Kidney epithelial cell (primary cell): ENCODE measurements at regions not wholly inside any gene's neighbourhood (a gene's known extent, or its start where the extent isn't known, plus 50 kb on each side); places are given as distances from the start of the nearest gene placed in this dataset.

Source experiments
- DNase-seq: peaks from one replicate; pipeline ENCODE4 v3.0.0-alpha.2; 2010; ENCODE audit warnings: low read depth
- H3K27me3 ChIP-seq: 2 replicates; pipeline ENCODE4 v1.6.0; 2011; ENCODE audit warnings: low read length; ENCODE audit not compliant: control insufficient read depth, insufficient read depth
- H3K36me3 ChIP-seq: 2 replicates; pipeline ENCODE4 v1.5.1; 2011; ENCODE audit warnings: low read length; ENCODE audit not compliant: control insufficient read depth, insufficient read depth
- H3K4me3 ChIP-seq: 2 replicates; pipeline ENCODE4 v1.5.1; 2011; ENCODE audit warnings: low read depth, mild to moderate bottlenecking, control low read depth, low read length
- TF ChIP-seq, protein P1 (sequence below): IDR thresholded peaks from 2 replicates; pipeline ENCODE4 v1.5.1; 2011; ENCODE audit warnings: mild to moderate bottlenecking, moderate library complexity, low read length, control low read depth, inconsistent platforms; ENCODE audit not compliant: insufficient read depth, poor library complexity, severe bottlenecking

DNA sequence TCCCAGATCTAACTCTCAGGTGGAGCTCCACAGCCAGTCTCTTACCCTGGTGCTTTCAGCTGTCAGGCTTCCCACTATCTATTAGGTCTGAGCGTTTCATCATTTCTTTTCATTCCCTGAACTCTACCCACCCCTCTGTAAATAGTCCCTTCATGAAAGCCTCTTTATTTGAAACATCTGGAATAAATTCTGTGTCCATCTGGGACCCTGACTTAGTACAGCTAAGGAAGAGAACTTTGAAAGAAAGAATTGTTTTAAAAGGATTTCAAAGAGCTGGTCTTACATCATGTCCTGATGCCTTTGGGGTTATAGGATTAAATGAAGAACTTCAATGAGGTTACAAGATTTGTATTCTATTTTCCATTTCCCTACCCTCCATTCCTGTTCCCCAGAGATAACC is 388.5 kb upstream of the CA10 start:
- no peaks in the 10 kb centered on the region for H3K27me3 ChIP-seq
- no peak overlapping the region for H3K4me3 ChIP-seq
- TF ChIP-seq, protein P1, sequence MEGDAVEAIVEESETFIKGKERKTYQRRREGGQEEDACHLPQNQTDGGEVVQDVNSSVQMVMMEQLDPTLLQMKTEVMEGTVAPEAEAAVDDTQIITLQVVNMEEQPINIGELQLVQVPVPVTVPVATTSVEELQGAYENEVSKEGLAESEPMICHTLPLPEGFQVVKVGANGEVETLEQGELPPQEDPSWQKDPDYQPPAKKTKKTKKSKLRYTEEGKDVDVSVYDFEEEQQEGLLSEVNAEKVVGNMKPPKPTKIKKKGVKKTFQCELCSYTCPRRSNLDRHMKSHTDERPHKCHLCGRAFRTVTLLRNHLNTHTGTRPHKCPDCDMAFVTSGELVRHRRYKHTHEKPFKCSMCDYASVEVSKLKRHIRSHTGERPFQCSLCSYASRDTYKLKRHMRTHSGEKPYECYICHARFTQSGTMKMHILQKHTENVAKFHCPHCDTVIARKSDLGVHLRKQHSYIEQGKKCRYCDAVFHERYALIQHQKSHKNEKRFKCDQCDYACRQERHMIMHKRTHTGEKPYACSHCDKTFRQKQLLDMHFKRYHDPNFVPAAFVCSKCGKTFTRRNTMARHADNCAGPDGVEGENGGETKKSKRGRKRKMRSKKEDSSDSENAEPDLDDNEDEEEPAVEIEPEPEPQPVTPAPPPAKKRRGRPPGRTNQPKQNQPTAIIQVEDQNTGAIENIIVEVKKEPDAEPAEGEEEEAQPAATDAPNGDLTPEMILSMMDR, result no peak
- no peak for DNase-seq
- H3K36me3 ChIP-seq, result no peaks in the 10 kb centered on the region

DNA sequence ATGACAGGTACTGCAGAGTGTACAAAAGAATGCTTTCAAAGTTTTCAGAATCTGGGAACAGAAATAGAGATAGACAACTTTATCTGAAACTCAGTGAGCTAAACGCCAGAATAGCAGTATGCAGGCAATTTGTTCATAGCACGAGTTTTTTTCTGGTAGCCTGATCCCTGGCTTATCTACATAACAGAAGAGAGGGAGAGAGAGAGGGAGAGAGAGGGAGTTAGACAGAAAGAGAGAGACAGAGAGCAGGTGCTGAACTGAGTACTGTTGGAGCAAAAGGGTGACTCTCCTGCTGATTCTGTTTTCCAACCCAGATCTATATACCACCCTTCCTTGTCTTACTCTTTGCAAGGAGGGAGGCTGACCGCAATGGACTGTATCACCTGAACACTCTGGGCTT is 388.0 kb upstream of the CA10 start:
- TF ChIP-seq, protein P1, result no peak
- no peaks in the 10 kb centered on the region for H3K36me3 ChIP-seq
- H3K4me3 ChIP-seq, result no peak overlapping the region
- DNase-seq, result no peak
- H3K27me3 ChIP-seq, result no peaks in the 10 kb centered on the region

DNA sequence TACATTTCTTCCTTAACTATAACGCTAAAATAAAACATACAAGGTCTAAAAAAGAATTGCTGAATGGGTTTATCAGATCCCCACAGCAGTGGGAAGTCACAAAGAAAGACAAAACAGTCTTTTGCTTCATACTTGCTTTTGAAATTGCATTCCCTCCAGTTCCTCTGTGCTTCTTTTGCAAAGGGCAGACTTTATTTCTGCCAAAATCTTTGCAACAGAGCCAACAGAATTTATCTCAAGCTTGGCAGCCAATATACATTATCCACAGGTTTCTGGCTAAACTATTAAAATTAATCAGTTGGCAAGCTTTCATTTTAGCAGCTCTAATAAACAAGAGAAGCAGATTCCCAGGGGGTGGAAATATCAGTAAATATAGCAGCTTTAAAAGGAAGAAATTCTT is 378.9 kb upstream of the CA10 start:
- Histone ChIP-seq H3K27me3 (no peaks in the 10 kb centered on the region), H3K4me3 (no peak overlapping the region)
- DNase-seq, result no peak

DNA sequence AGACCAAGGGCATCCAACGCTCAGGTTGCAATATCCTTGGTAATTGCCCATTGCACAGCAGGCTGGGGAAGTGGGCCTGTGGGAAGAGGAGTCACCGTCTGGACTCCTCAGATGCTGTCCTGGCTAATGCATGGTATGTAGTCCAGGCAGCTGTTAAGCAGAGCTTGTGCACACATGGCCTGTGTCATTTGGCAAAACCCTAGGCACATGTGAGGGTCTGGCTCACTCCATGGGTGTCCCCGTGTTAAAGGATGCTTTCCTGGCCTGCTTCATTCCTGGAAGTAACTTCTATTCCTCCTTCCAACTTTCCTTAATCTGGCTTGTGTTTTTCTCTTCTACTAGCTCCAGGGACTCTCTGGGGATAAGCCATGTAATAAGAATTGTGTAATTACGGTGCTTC is 378.0 kb upstream of the CA10 start:
- no peak for DNase-seq
- H3K36me3 ChIP-seq, result no peaks in the 10 kb centered on the region
- no peaks in the 10 kb centered on the region for H3K27me3 ChIP-seq
- TF ChIP-seq, protein P1, result no peak
- no peak overlapping the region for H3K4me3 ChIP-seq

More for the DNA sequence above, 378.9 kb upstream of the CA10 start:
- TF ChIP-seq, protein P1, result no peak
- H3K36me3 ChIP-seq, result no peaks in the 10 kb centered on the region

DNA sequence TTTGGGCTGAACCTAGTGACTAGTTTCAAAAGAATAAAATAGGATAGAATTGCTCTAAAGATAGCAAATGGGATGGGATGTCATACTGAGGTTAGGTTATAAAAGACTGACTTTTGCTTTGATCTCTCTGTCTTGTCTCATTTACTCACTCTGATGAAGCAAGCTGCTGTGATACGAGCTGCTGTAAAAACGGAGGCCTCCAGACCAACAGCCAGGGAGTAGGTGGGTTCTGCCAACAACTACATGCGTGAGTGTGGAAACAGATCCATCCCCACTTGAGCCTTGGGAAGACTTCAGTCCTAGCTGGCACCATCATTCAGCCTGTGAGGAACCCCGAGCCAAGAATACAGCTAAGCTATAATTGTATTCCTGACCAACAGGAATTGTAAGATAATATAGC is 373.9 kb upstream of the CA10 start:
- H3K36me3 ChIP-seq, result no peaks in the 10 kb centered on the region
- no peak overlapping the region for H3K4me3 ChIP-seq
- TF ChIP-seq, protein P1, result no peak
- no peak for DNase-seq
- H3K27me3 ChIP-seq, result no peaks in the 10 kb centered on the region

DNA sequence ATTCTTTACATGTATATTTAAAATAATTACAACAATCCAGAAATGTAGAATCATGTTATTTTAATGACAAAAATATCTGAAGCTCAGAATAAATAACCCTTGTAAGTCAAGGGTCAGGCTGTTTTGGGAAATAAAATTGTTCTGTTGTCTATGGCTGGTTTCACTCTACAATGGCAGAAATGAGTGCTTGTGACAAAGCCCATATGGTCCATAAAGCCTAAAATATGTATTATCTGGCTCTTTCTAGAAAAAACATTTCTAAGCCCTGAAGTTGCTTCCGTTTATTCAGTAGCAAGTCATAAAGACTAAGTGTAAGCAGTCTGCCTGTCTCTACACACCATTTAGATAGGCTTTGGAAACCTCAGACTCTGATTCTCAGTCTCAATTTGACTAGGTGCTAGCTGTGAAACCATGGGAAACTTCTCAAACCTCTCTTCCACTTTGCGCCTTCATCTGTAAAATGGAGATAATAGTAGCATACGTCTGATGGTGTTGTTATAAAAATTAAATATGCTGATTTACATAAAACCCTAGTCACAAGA is 365.7 kb upstream of the CA10 start:
- no peaks in the 10 kb centered on the region for H3K36me3 ChIP-seq
- TF ChIP-seq, protein P1, result no peak
- H3K4me3 ChIP-seq, result no peak overlapping the region
- no peak for DNase-seq
- no peaks in the 10 kb centered on the region for H3K27me3 ChIP-seq
